ENCODE measurements at regions not wholly inside any gene's neighbourhood (a gene's known extent, or its start where the extent isn't known, plus 50 kb on each side); places are given as distances from the start of the nearest gene placed in this dataset.

GRCh38 chr1:114323959-114324661, 170.4 kb upstream of the SYT6 start:
- no peaks in the 10 kb centered on the region for H3K36me3 ChIP-seq
- TF ChIP-seq CTCF (IDR thresholded peaks at IDR 0.05) (no peak), POLR2AphosphoS5 (IDR thresholded peaks at IDR 0.05) (no peak), POLR2A (IDR thresholded peaks at IDR 0.05) (no peak)
- no peak overlapping the region for H3K4me3 ChIP-seq
- no peaks in the 10 kb centered on the region for H3K4me1 ChIP-seq (replicated peaks)
- no peaks in the 10 kb centered on the region for H3K9me3 ChIP-seq
- no peaks in the 10 kb centered on the region for H3K27me3 ChIP-seq (replicated peaks; ENCODE audit: insufficient read depth)
- no peak for DNase-seq (ENCODE audit: low spot score)
- WGBS: 78% methylated on average over 15 of the region's 15 CpGs
- intact Hi-C loops (cut with DNase I): no loop called here
- no peak overlapping the region for H3K27ac ChIP-seq

GRCh38 chr1:114322734-114323133, 169.1 kb upstream of the SYT6 start:
- no peak for TF ChIP-seq CTCF (IDR thresholded peaks at IDR 0.05)
- TF ChIP-seq POLR2A (IDR thresholded peaks at IDR 0.05): no peak
- no peak for TF ChIP-seq POLR2AphosphoS5 (IDR thresholded peaks at IDR 0.05)
- H3K9me3 ChIP-seq: no peaks in the 10 kb centered on the region
- no peaks in the 10 kb centered on the region for H3K4me1 ChIP-seq (replicated peaks)
- H3K27ac ChIP-seq: no peak overlapping the region
- H3K27me3 ChIP-seq (replicated peaks; ENCODE audit: insufficient read depth): no peaks in the 10 kb centered on the region
- intact Hi-C loops (cut with DNase I): no loop called here
- WGBS: 79% methylated on average over 2 of the region's 2 CpGs
- no peak overlapping the region for H3K4me3 ChIP-seq
- H3K36me3 ChIP-seq: no peaks in the 10 kb centered on the region
- DNase-seq (ENCODE audit: low spot score): no peak

- Histone ChIP-seq H3K9me3 (no peaks in the 10 kb centered on the region), H3K27ac (no peak overlapping the region), H3K4me3 (no peak overlapping the region), H3K4me1 (replicated peaks) (no peaks in the 10 kb centered on the region), H3K36me3 (no peaks in the 10 kb centered on the region), H3K27me3 (replicated peaks; ENCODE audit: insufficient read depth) (no peaks in the 10 kb centered on the region)
- TF ChIP-seq POLR2A (IDR thresholded peaks at IDR 0.05) (no peak), POLR2AphosphoS5 (IDR thresholded peaks at IDR 0.05) (no peak), CTCF (IDR thresholded peaks at IDR 0.05) (no peak)
- intact Hi-C loops (cut with DNase I): no loop called here
- 94% methylated on average over 3 of the region's 3 CpGs for WGBS
- DNase-seq (ENCODE audit: low spot score): no peak
Observed at GRCh38 chr1:114322207-114322606, 168.5 kb upstream of the SYT6 start.

DNA sequence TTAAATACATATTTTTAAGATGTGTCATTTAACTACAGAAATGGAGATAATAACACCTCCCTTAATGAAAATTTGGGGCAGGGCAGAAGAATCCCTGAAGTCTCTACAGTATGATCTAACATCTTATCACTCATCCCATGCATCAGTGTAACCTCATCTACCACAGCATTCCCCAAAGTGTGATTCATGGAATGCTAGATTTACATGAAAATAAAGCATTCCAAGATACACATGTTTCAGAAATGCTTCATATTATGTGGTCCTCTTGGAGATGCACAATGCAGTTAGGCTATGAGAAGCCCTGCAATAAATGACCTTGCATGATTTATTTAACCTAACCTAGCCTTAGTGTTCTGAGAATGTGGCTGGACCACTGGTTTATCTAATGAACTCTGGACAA, 166.9 kb upstream of the SYT6 start:
- Histone ChIP-seq H3K4me1 (replicated peaks) (no peaks in the 10 kb centered on the region), H3K36me3 (no peaks in the 10 kb centered on the region)

More for the DNA sequence above, 166.9 kb upstream of the SYT6 start:
- DNase-seq (ENCODE audit: low spot score): no peak
- intact Hi-C loops (cut with DNase I): no loop called here
- Histone ChIP-seq H3K27ac (no peak overlapping the region), H3K4me3 (no peak overlapping the region), H3K27me3 (replicated peaks; ENCODE audit: insufficient read depth) (no peaks in the 10 kb centered on the region), H3K9me3 (no peaks in the 10 kb centered on the region)
- no peak for TF ChIP-seq POLR2AphosphoS5 (IDR thresholded peaks at IDR 0.05)
- TF ChIP-seq CTCF (IDR thresholded peaks at IDR 0.05): no peak
- no peak for TF ChIP-seq POLR2A (IDR thresholded peaks at IDR 0.05)

Measured in prostate gland (tissue), 2 donors.